A549 (cell line): ENCODE measurements at regions not wholly inside any gene's neighbourhood (a gene's known extent, or its start where the extent isn't known, plus 50 kb on each side); places are given as distances from the start of the nearest gene placed in this dataset.
A peak's percentile ranks its signal among the peaks of the same experiment; 100 is the strongest.

Experiments used
- ATAC-seq, 2 experiments: fragments of 200-7000 bp in 1 of 2; fragments of >200 bp in 1 of 2; cut with Nextera tagmentation in 1 of 2; cut with Tn5 transposase in 1 of 2; 3 replicates each; pipeline versions ENCODE4 v1.8.0 to v1.9.1; 2018 to 2020; ENCODE audit warnings: mild to moderate bottlenecking in 1 of 2, moderate library complexity in 1 of 2
- CTCF ChIA-PET: fragments of 300-600 bp; sonication (Branson Sonifier 250); formaldehyde crosslinking; extraction: SDS; loops from one replicate; lab custom pipeline; 2021; ENCODE audit warnings: antibody characterized with exemption, inconsistent platforms; lab: Yijun Ruan, JAX
- POLR2A ChIA-PET: fragments of 350-600 bp; formaldehyde crosslinking; extraction: SDS; loops from one replicate; lab custom pipeline; 2021; ENCODE audit warnings: antibody characterized with exemption, inconsistent platforms; lab: Yijun Ruan, JAX
- DNase-seq, 2 experiments: peaks; one replicate each; pipeline versions ENCODE4 v3.0.0 to v3.0.0-alpha.2; 2011 to 2016; ENCODE audit warnings: low read depth in 1 of 2, low spot score in 1 of 2
- FAIRE-seq: peaks from 2 replicates; lab custom pipeline; 2011; peaks lifted over from hg19 to GRCh38; lab: Jason Lieb, UNC
- H3K27ac ChIP-seq, 2 experiments: fragments of >200 bp; sonication (Bioruptor Twin); formaldehyde crosslinking; 3 replicates each; pipeline ENCODE4 v1.5.1; 2016 to 2017
- H3K4me1 ChIP-seq: fragments of >200 bp; sonication (Bioruptor Twin); formaldehyde crosslinking; 3 replicates; pipeline ENCODE4 v1.6.1; 2016
- H3K4me2 ChIP-seq: fragments of >200 bp; sonication (Bioruptor Twin); formaldehyde crosslinking; 3 replicates; pipeline ENCODE4 v1.6.1; 2016
- H3K4me3 ChIP-seq: fragments of >200 bp; sonication (Bioruptor Twin); formaldehyde crosslinking; 3 replicates; pipeline ENCODE4 v1.5.1; 2016
- H3K9me3 ChIP-seq: fragments of >200 bp; sonication (Bioruptor Twin); formaldehyde crosslinking; 3 replicates; pipeline ENCODE4 v1.6.1; 2016
- CHD2 ChIP-seq: fragments of 150-350 bp; IDR thresholded peaks from 2 replicates; pipeline ENCODE4 v1.6.1; 2014; ENCODE audit warnings: low read length; ENCODE audit not compliant: partially characterized antibody
- CHD4 ChIP-seq: fragments of 200-600 bp; sonication (generic); IDR thresholded peaks from 2 replicates; pipeline ENCODE4 v1.6.1; 2016; ENCODE audit warnings: antibody characterized with exemption, mild to moderate bottlenecking, borderline replicate concordance
- E2F6 ChIP-seq: IDR thresholded peaks from 2 replicates; pipeline ENCODE4 v1.6.1; 2012; ENCODE audit warnings: low read depth, borderline replicate concordance
- FOSL2 ChIP-seq, 2 experiments: fragments of 450-650 bp in 1 of 2; fragments of >200 bp in 1 of 2; sonication (Bioruptor Twin) in 1 of 2; formaldehyde crosslinking; IDR thresholded peaks; 2 replicates each; pipeline versions ENCODE4 v1.5.0 to v1.6.1; 2016 to 2020; ENCODE audit warnings: mild to moderate bottlenecking in 1 of 2, moderate library complexity in 1 of 2
- HOXB13 ChIP-seq: fragments of 250-450 bp; sonication (Bioruptor Pico); IDR thresholded peaks from 2 replicates; pipeline ENCODE4 v1.5.0; 2020; ENCODE audit warnings: low read depth, mild to moderate bottlenecking, moderate library complexity
- JUNB ChIP-seq: fragments of >200 bp; sonication (Bioruptor Twin); formaldehyde crosslinking; IDR thresholded peaks from 2 replicates; pipeline ENCODE4 v1.6.1; 2016
- KDM1A ChIP-seq: fragments of 200-600 bp; sonication (generic); IDR thresholded peaks from 2 replicates; pipeline ENCODE4 v1.6.1; 2016; ENCODE audit warnings: low read depth, mild to moderate bottlenecking
- MAFK ChIP-seq: fragments of 450-650 bp; IDR thresholded peaks from 2 replicates; pipeline ENCODE4 v1.6.1; 2014; ENCODE audit not compliant: partially characterized antibody
- MAZ ChIP-seq: fragments of 150-350 bp; IDR thresholded peaks from 2 replicates; pipeline ENCODE4 v1.6.1; 2014; ENCODE audit warnings: antibody characterized with exemption, low read depth, low read length, borderline replicate concordance
- MYC ChIP-seq: IDR thresholded peaks from 2 replicates; pipeline ENCODE4 v1.6.1; 2012; ENCODE audit warnings: mild to moderate bottlenecking, inconsistent platforms, low read length, improper control_type of control experiment, borderline replicate concordance
- NPAS2 ChIP-seq: fragments of 250-450 bp; sonication (Bioruptor Pico); IDR thresholded peaks from 2 replicates; pipeline ENCODE4 v1.8.0; 2022; ENCODE audit warnings: mild to moderate bottlenecking, moderate library complexity, borderline replicate concordance
- PBX3 ChIP-seq: IDR thresholded peaks from 2 replicates; pipeline ENCODE4 v1.6.1; 2012
- PHF8 ChIP-seq: fragments of 200-600 bp; sonication (generic); IDR thresholded peaks from 2 replicates; pipeline ENCODE4 v1.6.1; 2016; ENCODE audit warnings: low read depth, mild to moderate bottlenecking, antibody characterized with exemption, moderate library complexity, borderline replicate concordance
- RAD21 ChIP-seq, 2 experiments: fragments of >200 bp in 1 of 2; sonication (Bioruptor Twin) in 1 of 2; formaldehyde crosslinking in 1 of 2; IDR thresholded peaks in 1 of 2; conservative IDR thresholded peaks in 1 of 2; 2 replicates in 1 of 2; 3 replicates in 1 of 2; pipeline ENCODE4 v1.6.1; 2012 to 2018; ENCODE audit warnings: inconsistent platforms in 1 of 2
- RARB ChIP-seq: fragments of 250-450 bp; sonication (Bioruptor Pico); IDR thresholded peaks from 2 replicates; pipeline ENCODE4 v1.8.0; 2021; ENCODE audit warnings: mild to moderate bottlenecking, moderate library complexity
- TFCP2L1 ChIP-seq: fragments of 250-450 bp; sonication (Bioruptor Pico); IDR thresholded peaks from 2 replicates; pipeline ENCODE4 v1.5.0; 2021; ENCODE audit warnings: mild to moderate bottlenecking
- USF2 ChIP-seq: fragments of 450-650 bp; IDR thresholded peaks from 2 replicates; pipeline ENCODE4 v1.6.1; 2014; ENCODE audit warnings: antibody characterized with exemption
- ZC3H11A ChIP-seq: fragments of 450-650 bp; IDR thresholded peaks from 2 replicates; pipeline ENCODE4 v1.6.1; 2014; ENCODE audit warnings: antibody characterized with exemption, mild to moderate bottlenecking
- ZNF302 ChIP-seq: fragments of 250-450 bp; sonication (Bioruptor Pico); IDR thresholded peaks from 2 replicates; pipeline ENCODE4 v1.9.0; 2021; ENCODE audit warnings: inconsistent platforms, mild to moderate bottlenecking, moderate library complexity
- ZSCAN20 ChIP-seq: fragments of 250-450 bp; sonication (Bioruptor Pico); IDR thresholded peaks from 2 replicates; pipeline ENCODE4 v1.8.0; 2022; ENCODE audit warnings: mild to moderate bottlenecking, moderate library complexity
- WGBS: methylation state at CpG from one replicate; pipeline ENCODE4 v1.1.6; 2017; ENCODE audit errors: missing lambda C conversion rate; 5-methylcytosine and 5-hydroxymethylcytosine counted together
- TF ChIP-seq, protein P1 (sequence below): fragments of 150-350 bp; IDR thresholded peaks from 2 replicates; pipeline ENCODE4 v1.6.1; 2014; ENCODE audit warnings: low read depth, mild to moderate bottlenecking, low read length
- TF ChIP-seq, protein P2 (sequence below): fragments of 250-450 bp; sonication (Bioruptor Pico); IDR thresholded peaks from 2 replicates; pipeline ENCODE4 v1.5.0; 2020; ENCODE audit warnings: low read depth, mild to moderate bottlenecking, moderate library complexity

DNA sequence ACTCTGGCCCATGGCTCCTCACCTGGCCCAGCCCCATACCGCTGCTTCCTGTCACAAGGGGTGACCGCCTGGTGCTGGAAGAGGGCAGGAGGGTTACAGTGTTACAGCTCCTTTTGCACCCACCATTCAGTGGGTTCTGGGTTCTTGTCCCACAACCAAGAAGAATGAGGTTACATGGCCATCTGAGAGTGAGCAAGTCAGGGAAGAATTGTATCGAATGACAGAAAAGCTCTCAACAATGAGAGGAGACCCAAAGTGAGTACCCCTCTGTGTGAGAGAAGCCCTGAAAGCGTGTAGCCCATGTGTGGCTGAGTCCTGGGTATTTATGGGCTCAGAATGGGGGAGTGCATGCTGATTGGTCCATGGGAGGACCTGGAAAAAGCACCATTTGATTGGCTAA is 888.5 kb downstream of the ADGRL2 start:
- Histone ChIP-seq H3K4me1 (no peaks in the 10 kb centered on the region), H3K4me3 (no peak overlapping the region), H3K9me3 (no peaks in the 10 kb centered on the region), H3K4me2 (no peak overlapping the region), H3K27ac (no peak overlapping the region)
- FAIRE-seq (no peak), DNase-seq (no peak), ATAC-seq (no peak)
- TF ChIP-seq NPAS2 (CRISPR knock-in tag) = no peak
- no peak for TF ChIP-seq RAD21 (conservative IDR thresholded peaks at IDR 0.05 in 1 of 2, IDR thresholded peaks at IDR 0.05 in 1 of 2)
- TF ChIP-seq KDM1A = no peak
- TF ChIP-seq JUNB = no peak
- no peak for TF ChIP-seq RARB
- no peak for TF ChIP-seq HOXB13
- TF ChIP-seq FOSL2 (IDR thresholded peaks at IDR 0.05) = no peak
- TF ChIP-seq FOSL2 (CRISPR knock-in tag; IDR thresholded peaks at IDR 0.05) = no peak
- TF ChIP-seq PBX3 = no peak
- TF ChIP-seq, protein P1, sequence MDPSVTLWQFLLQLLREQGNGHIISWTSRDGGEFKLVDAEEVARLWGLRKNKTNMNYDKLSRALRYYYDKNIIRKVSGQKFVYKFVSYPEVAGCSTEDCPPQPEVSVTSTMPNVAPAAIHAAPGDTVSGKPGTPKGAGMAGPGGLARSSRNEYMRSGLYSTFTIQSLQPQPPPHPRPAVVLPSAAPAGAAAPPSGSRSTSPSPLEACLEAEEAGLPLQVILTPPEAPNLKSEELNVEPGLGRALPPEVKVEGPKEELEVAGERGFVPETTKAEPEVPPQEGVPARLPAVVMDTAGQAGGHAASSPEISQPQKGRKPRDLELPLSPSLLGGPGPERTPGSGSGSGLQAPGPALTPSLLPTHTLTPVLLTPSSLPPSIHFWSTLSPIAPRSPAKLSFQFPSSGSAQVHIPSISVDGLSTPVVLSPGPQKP = no peak
- TF ChIP-seq ZSCAN20 (CRISPR knock-in tag) = no peak
- TF ChIP-seq CHD2 = no peak
- no peak for TF ChIP-seq MAFK
- TF ChIP-seq TFCP2L1 = no peak
- TF ChIP-seq ZC3H11A = no peak
- TF ChIP-seq MYC = no peak
- TF ChIP-seq MAZ = no peak
- ChIA-PET POLR2A (no interaction called here), CTCF (no interaction called here)
- 3% methylated on average over 4 of the region's 4 CpGs for WGBS

- Histone ChIP-seq H3K4me1 (no peaks in the 10 kb centered on the region), H3K4me3 (no peak overlapping the region), H3K4me2 (no peak overlapping the region), H3K9me3 (no peaks in the 10 kb centered on the region), H3K27ac (no peak overlapping the region)
- no peak for TF ChIP-seq USF2
- TF ChIP-seq MAFK = peak; percentile 15
- TF ChIP-seq ZC3H11A = no peak
- TF ChIP-seq KDM1A = no peak
- no peak for DNase-seq
- ATAC-seq = no peak
- no peak for FAIRE-seq
- CTCF ChIA-PET = interaction anchor here (0.6 kb wide), 1 partner anchor 928 kb away, joined by 3 read pairs; no protein-coding TSS in a partner anchor
- POLR2A ChIA-PET = no interaction called here
These were observed 886.0 kb downstream of the ADGRL2 start for GRCh38 chr1:82686774-82687173.

GRCh38 chr1:82646888-82647287 is 846.2 kb downstream of the ADGRL2 start:
- Histone ChIP-seq H3K4me1 (no peaks in the 10 kb centered on the region), H3K4me2 (no peak overlapping the region)
- no peak for DNase-seq
- no peak for ATAC-seq
- POLR2A ChIA-PET = no interaction called here
- TF ChIP-seq PHF8 = no peak
- TF ChIP-seq E2F6 = no peak
- no peak for TF ChIP-seq CHD4
- TF ChIP-seq, protein P2, sequence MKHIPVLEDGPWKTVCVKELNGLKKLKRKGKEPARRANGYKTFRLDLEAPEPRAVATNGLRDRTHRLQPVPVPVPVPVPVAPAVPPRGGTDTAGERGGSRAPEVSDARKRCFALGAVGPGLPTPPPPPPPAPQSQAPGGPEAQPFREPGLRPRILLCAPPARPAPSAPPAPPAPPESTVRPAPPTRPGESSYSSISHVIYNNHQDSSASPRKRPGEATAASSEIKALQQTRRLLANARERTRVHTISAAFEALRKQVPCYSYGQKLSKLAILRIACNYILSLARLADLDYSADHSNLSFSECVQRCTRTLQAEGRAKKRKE (CRISPR knock-in tag) = no peak
- TF ChIP-seq NPAS2 (CRISPR knock-in tag) = no peak
- TF ChIP-seq PBX3 = no peak
- no peak for TF ChIP-seq USF2
- no peak for TF ChIP-seq ZNF302
- TF ChIP-seq, all 56 proteins: peak for 0
- Histone ChIP-seq H3K9me3 (no peaks in the 10 kb centered on the region), H3K4me3 (no peak overlapping the region), H3K27ac (no peak overlapping the region)
- CTCF ChIA-PET = no interaction called here
- FAIRE-seq = no peak
- 0% methylated on average over 1 of the region's 1 CpG for WGBS
